HG02759 (cell line): ENCODE measurements at regions not wholly inside any gene's neighbourhood (a gene's known extent, or its start where the extent isn't known, plus 50 kb on each side); places are given as distances from the start of the nearest gene placed in this dataset.

Source experiments
- ATAC-seq: cut with Tn5 transposase; IDR thresholded peaks from one replicate; pipeline ENCODE4 v1.9.1; 2021; ENCODE audit warnings: mild to moderate bottlenecking, moderate library complexity; ENCODE audit not compliant: unreplicated experiment

- ATAC-seq: no peak
Measured at GRCh38 chr11:90822996-90823395, 600.1 kb upstream of the CHORDC1 start.

GRCh38 chr11:90818196-90818745 lies 595.4 kb upstream of the CHORDC1 start:
- ATAC-seq: no peak

DNA sequence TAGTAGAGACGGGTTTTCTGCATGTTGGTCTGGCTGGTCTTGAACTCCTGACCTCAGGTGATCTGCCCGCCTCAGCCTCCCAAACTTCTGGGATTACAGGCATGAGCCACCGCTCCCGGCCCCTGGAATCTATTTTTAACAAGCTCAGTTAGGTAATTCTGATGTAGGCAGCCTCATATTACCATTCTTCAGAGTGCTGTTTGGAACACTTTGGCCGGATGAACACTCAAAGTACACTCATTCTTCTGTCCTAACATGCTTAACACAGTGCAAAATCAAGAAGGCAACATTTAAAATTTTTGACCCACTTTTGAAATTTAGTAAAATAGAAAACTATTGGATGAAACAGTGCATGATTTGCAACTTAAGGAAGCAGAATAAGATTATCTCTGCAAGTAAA lies 586.7 kb upstream of the CHORDC1 start:
- ATAC-seq: no peak

DNA sequence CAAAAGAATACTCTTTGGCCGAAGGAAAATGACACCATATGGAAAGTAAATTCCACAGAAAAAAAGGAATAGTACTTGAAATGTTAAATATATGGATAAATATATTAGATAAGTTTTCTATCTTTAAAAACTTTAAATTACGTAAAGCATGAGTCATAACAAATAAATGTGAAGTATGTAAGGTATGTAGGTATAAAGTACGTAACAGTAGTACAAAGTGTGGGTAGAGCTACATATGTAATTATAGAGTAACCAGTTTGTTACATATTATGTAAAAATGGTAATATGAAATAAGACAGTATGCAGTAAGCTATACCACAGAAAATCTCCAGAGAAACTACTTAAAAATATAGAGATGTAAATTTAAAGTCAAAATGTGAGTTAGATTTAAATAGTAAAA lies 582.3 kb upstream of the CHORDC1 start:
- ATAC-seq: no peak

- no peak for ATAC-seq
Measured at GRCh38 chr11:90803831-90804230, 581.0 kb upstream of the CHORDC1 start.

DNA sequence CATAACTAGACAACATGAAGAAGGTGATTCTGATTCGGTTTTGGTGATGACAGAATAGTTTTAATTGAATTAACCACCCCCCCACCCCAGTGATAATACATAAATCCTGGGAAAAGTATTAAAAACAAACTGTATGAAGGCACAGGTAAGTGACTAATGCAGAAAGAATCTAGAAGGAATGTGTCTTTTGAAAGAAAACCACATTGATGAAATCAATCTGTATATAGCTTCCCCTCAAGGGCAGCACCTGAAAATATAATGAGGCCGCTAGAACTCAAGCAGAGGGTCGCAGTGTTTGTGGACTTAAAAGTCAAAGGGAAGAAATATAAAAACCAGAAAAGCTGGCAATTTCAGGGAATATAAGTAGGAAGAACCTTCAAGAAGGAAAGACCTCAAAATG lies 580.5 kb upstream of the CHORDC1 start:
- no peak for ATAC-seq

DNA sequence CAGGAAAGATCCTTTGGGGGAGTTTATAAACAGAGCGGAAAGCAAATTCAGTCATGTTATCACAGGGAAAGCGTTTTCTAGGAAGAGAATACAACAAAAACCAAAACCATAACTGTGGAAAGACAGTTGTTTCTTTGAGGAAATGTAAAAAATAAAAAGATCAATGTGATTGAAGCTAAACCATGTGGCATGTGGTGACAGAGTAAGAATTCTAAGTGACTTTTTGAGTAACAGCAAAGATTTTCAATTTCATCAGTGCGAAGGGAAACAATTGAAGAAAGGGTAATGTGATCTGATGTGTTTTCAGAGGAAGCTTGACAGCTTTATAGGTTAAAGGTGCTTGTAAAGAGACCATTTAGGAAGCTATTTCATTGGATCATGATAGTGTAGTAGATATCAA lies 575.9 kb upstream of the CHORDC1 start:
- no peak for ATAC-seq

- no peak for ATAC-seq
Measured at GRCh38 chr11:90795746-90796145, 572.9 kb upstream of the CHORDC1 start.

DNA sequence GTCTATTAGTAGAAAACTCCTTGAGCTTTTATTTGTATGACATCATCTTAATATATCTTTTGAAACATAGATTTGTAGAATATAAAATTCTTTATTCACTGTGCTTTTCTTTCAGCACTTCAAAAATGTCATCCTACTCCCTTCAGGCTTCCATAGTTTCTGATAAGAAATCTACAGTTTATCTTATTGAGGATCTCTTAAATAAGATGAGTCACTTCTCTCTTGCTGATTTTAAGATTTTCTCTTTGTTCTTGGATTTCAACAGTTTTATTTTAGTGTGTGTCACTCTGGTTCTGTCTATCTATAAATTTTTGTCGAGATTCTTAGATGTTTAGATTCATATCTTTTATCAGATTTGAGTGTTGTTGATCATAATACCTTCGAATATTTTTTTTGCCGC lies 566.1 kb upstream of the CHORDC1 start:
- ATAC-seq: no peak

DNA sequence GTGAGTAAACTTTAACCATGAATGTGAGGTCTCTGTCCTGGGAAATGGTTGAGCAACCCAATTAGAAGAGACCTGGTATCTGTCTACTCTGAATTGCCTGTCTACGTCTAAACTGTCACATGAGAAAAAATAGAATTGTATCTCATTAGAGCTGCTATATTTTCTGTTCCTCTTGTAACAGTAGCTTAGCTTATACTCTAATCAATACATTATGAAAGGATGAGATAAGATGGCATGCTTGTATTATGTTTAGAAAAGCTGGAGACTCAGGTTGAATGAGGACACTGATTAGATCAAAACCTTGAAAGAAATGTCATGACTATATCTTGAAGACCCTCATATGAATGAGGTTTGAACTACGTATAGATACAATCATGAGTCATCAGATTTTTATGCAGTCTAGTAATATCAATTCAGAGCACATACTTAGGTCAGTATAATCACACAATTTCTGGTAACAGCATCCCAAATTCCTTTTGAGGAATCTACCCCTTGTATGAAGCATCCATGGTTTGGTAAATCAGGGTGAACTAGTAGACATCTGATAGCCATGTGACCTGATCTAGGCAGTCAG lies 561.5 kb upstream of the CHORDC1 start:
- no peak for ATAC-seq

GRCh38 chr11:90783111-90783510 lies 560.3 kb upstream of the CHORDC1 start:
- ATAC-seq: no peak

DNA sequence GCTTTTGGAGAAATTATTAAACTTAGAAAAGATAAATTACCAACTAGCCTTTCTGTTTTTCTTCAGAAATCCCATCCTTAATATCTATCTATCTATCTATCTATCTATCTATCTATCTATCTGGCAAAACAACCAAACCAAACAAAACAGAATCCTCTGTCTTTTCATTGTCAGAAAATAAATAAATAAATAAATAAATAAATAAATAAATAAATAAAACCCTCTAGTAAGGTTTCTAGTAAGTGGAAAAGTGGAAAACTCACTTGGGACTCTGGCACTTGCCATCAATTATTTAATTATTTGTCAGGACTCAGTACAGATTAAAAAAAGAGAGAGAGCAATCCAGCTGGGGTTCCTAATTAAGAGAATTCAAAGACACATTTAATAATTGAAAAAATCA lies 556.2 kb upstream of the CHORDC1 start:
- no peak for ATAC-seq

DNA sequence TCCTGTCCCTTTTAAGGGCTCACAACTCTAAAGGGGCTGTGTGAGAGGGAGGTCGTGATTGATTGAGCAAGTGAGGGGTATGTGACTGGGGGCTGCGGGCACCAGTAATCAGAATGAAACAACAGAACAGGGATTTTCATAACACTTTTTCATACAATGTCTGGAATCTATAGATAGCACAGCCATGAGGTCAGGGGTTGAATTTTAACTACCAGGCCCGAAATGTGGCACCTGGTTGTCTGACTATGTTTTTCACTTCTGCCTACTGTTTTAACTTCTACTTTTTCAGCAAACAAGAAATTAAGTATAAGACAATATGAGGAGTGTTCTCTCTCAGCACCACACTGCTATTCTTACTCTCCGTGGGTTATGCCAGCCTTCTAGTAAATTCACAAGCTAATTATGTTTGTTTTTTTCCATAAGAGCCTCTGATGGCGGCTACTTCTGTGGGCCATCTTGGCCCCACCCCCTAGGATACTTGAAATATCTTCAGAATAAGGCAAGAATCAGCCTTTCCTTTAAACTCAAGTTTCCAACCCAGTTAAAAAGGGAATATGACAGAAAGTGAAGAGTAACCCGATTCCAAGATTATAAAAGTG lies 552.8 kb upstream of the CHORDC1 start:
- ATAC-seq: peak; percentile 84

DNA sequence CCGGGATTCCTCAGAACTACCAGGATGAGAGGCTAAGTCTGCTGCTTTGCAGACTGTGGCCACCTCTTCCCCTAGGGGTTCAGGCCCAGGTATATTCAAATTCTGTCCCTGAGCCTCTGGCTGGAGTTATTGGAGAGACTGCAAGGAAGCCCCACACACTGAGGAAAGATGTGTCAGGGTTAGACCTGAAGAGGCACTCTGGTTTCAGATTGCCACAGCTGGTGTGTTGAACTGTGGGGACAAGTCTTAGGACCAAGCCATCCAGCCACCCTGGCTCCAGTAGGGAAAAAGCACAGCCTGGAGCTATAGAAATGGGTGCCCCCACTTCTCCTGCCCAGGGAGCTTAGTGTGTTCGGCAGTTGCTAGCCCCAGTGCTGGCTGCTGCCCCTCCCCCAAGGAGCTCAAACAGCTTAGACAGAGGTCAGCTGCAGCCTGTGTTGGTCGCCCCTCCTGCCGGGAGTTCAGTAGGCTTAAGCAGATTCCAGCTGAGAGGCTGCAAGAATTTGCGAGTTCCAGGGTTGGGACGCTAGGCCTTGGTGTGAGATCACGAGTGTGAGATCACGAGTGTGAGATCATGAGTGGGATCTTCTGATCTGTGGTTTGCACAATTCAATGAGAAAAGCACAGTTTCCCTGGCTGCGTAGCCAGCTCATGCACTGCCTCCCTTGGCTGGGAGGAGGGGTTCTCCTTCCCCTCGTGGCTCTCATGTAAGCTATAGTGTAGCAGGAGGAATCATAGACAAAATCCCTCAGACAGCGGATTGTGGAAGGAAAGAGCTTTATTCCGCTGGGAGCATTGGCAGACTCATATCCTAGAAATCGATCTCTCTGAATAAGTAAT lies 552.1 kb upstream of the CHORDC1 start:
- peak; percentile 24 for ATAC-seq

DNA sequence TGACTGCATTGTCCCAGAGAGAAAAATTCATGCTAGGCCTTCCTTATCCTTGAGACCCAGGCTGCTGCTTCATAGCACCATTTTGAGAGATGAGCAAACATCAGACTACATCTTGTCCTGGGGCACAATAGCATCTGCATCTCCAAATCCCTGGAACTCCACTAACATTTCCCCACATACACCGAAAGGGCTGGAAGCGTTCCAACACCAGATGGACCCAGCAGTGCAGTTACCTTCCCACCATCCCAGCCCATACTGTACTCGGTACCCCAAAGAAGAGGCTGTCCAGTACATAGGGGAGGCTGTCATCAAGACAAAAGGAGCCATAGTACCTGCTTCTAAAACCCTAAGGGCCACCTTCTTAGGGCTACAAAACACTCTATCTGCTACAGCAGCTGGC lies 547.2 kb upstream of the CHORDC1 start:
- ATAC-seq: no peak

- no peak for ATAC-seq
Measured at GRCh38 chr11:90766121-90766520, 543.3 kb upstream of the CHORDC1 start.

DNA sequence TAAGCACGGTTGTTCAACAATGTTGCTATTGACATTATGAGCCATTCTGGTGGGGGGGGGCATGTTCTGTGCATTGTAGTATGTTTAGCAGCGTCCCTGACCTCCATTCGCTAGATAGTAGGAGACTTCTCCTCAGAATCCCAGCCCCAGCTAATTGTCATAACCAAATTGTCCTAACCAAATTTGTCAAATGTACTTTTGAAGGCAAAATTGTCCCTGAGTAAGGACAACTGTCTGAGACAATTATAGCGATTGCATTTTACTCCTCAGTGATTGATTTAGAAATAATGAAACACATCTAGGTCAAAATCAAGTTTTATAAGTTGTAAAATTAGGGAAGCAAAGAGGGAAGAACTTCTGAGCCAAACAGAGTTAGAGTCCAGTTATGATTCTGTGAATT lies 541.8 kb upstream of the CHORDC1 start:
- ATAC-seq: no peak

- no peak for ATAC-seq
Measured at GRCh38 chr11:90757849-90758494, 535.1 kb upstream of the CHORDC1 start.

GRCh38 chr11:90756617-90757016 lies 533.8 kb upstream of the CHORDC1 start:
- no peak for ATAC-seq

GRCh38 chr11:90753546-90753945 lies 530.7 kb upstream of the CHORDC1 start:
- no peak for ATAC-seq

DNA sequence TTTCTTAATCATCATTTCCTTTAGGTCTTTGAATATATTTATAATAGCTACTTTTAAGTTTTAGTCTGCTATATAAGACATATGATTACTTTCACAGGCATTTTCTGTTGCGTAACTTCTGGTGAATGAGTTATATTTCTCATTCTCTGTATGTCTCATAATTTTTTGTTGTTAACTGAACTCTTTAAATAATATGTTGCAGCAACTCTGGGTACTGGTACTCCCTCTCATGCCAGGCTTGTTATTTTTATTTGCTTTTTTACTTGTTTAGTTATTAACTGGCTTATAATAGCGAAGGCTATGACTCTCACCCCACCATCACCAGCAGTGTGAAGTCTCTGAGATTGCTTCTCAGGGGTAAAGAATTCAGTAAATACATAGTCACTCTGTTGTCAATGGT lies 524.2 kb upstream of the CHORDC1 start:
- ATAC-seq: no peak

- no peak for ATAC-seq
Measured at GRCh38 chr11:90744169-90744568, 521.3 kb upstream of the CHORDC1 start.
